HCT116 (cell line): ENCODE measurements at regions not wholly inside any gene's neighbourhood (a gene's known extent, or its start where the extent isn't known, plus 50 kb on each side); places are given as distances from the start of the nearest gene placed in this dataset.

Experiments used
- EZH2 ChIP-seq: fragments of 200-600 bp; sonication (generic); IDR thresholded peaks from 2 replicates; pipeline ENCODE4 v1.6.1; 2017; ENCODE audit warnings: antibody characterized with exemption, mixed run types
- JUND ChIP-seq: IDR thresholded peaks from 2 replicates; pipeline ENCODE4 v1.6.1; 2012
- POLR2A ChIP-seq: IDR thresholded peaks from 2 replicates; pipeline ENCODE4 v1.7.0; 2011; ENCODE audit warnings: borderline replicate concordance; ENCODE audit not compliant: insufficient read depth, insufficient read length; ENCODE audit errors: extremely low read depth
- TF ChIP-seq, protein P1 (sequence below): IDR thresholded peaks from 2 replicates; pipeline ENCODE4 v1.6.1; 2012; ENCODE audit warnings: low read depth
- TF ChIP-seq, protein P2 (sequence below), 3 experiments: fragments of 200-600 bp in 1 of 3; sonication (generic) in 1 of 3; IDR thresholded peaks in 2 of 3; conservative IDR thresholded peaks in 1 of 3; 2 replicates each; pipeline ENCODE4 v1.5.1; 2012 to 2017; ENCODE audit warnings: low read depth in 2 of 3, low read length in 2 of 3, antibody characterized with exemption in 1 of 3, borderline replicate concordance in 1 of 3, control low read depth in 1 of 3, mild to moderate bottlenecking in 1 of 3, mixed read lengths in 1 of 3, mixed run types in 1 of 3, moderate library complexity in 1 of 3; ENCODE audit not compliant: insufficient read depth in 1 of 3

DNA sequence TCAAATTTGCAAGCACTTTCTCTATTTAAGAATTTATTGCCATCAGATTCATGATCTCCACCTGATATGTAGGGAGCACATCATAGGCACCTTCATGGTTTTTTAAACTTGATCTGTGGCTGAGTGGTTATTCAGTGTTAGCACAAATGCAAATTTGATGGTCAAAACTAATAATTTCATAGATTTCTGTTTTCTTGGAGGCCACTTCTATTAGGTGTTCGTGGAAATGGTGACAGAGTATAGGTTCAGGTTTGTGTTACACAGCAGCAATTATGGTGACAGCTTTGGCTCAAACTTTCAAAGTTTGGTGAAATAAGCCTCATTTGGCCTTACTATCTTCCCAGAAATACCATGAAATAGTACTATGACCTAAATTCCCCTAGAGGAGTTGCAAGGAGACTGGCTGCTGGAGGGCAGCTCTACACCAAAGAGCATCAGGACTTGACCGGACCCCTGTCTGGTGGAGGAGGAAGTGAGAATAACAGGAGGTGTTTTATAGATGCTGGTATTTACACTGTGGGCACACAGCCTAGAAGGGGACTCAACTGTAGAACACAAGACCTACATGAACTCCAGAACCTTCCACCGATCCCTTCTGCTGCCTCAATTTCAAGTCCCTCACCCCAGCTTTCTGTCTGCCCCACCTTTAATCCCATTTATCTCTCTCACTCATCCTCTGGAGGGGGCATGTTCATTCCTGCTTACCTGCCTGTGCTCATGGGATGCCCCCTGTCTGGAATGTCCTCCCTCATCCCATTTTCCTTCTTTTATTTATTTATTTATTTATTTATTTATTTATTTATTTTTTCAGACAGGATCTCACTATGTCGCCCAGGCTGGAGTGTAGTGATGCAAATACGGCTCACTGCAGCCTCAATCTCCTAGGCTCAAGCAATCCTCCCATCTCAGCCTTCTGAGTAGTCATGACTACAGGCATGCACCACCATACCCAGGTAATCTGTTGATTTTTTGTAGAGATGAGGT lies 132.9 kb upstream of the SIX2 start:
- no peak for TF ChIP-seq POLR2A
- TF ChIP-seq, protein P1, sequence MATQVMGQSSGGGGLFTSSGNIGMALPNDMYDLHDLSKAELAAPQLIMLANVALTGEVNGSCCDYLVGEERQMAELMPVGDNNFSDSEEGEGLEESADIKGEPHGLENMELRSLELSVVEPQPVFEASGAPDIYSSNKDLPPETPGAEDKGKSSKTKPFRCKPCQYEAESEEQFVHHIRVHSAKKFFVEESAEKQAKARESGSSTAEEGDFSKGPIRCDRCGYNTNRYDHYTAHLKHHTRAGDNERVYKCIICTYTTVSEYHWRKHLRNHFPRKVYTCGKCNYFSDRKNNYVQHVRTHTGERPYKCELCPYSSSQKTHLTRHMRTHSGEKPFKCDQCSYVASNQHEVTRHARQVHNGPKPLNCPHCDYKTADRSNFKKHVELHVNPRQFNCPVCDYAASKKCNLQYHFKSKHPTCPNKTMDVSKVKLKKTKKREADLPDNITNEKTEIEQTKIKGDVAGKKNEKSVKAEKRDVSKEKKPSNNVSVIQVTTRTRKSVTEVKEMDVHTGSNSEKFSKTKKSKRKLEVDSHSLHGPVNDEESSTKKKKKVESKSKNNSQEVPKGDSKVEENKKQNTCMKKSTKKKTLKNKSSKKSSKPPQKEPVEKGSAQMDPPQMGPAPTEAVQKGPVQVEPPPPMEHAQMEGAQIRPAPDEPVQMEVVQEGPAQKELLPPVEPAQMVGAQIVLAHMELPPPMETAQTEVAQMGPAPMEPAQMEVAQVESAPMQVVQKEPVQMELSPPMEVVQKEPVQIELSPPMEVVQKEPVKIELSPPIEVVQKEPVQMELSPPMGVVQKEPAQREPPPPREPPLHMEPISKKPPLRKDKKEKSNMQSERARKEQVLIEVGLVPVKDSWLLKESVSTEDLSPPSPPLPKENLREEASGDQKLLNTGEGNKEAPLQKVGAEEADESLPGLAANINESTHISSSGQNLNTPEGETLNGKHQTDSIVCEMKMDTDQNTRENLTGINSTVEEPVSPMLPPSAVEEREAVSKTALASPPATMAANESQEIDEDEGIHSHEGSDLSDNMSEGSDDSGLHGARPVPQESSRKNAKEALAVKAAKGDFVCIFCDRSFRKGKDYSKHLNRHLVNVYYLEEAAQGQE: no peak
- TF ChIP-seq, protein P2, sequence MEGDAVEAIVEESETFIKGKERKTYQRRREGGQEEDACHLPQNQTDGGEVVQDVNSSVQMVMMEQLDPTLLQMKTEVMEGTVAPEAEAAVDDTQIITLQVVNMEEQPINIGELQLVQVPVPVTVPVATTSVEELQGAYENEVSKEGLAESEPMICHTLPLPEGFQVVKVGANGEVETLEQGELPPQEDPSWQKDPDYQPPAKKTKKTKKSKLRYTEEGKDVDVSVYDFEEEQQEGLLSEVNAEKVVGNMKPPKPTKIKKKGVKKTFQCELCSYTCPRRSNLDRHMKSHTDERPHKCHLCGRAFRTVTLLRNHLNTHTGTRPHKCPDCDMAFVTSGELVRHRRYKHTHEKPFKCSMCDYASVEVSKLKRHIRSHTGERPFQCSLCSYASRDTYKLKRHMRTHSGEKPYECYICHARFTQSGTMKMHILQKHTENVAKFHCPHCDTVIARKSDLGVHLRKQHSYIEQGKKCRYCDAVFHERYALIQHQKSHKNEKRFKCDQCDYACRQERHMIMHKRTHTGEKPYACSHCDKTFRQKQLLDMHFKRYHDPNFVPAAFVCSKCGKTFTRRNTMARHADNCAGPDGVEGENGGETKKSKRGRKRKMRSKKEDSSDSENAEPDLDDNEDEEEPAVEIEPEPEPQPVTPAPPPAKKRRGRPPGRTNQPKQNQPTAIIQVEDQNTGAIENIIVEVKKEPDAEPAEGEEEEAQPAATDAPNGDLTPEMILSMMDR (IDR thresholded peaks at IDR 0.05 in 2 of 3, conservative IDR thresholded peaks at IDR 0.05 in 1 of 3; ENCODE audit: borderline replicate concordance in 1 of 3, insufficient read depth in 1 of 3, low read depth in 2 of 3, low read length in 2 of 3): no peak
- no peak for TF ChIP-seq EZH2
- no peak for TF ChIP-seq JUND
